ENCODE measurements at regions not wholly inside any gene's neighbourhood (a gene's known extent, or its start where the extent isn't known, plus 50 kb on each side); places are given as distances from the start of the nearest gene placed in this dataset.
A peak's percentile ranks its signal among the peaks of the same experiment; 100 is the strongest.

DNA sequence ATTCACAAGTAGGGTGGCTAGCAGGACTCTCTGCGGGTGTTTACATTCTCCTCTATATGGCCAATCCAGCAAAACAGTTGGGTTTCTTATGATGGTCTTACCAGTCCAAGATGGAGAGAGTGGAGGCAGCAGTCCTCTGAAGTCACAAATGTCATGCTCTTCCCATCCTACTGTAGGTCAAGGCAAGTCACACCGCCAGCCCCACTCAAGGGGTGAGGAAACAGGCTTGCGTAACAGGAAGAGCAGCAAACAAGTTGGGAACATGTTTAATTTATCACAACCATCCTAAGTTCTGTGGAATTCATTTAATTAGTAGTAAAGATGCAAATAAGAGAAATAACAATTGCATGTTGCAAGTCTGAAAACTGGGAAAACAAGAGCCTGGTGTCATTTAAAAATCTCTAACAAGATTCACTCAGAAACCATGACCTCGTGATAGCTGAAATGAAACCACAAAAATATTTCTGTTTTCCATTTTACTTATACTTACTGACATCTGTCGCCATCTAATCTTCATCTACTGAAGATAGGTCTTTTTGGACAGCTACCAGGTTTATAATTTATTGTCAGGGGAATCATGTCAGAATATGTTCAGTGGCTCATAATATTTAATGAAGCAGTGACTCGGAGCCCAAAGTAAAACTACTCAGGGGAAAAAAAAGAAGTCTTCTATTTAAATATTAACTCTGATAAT is 349.1 kb upstream of the FMN2 start:
- in situ Hi-C loops (cut with HindIII; ENCODE audit: low pct_unique_long_range_greater_than_20kb, low sequenced_read_pairs), result no loop called here
- DNase-seq (ENCODE audit: low read depth), result no peak

DNA sequence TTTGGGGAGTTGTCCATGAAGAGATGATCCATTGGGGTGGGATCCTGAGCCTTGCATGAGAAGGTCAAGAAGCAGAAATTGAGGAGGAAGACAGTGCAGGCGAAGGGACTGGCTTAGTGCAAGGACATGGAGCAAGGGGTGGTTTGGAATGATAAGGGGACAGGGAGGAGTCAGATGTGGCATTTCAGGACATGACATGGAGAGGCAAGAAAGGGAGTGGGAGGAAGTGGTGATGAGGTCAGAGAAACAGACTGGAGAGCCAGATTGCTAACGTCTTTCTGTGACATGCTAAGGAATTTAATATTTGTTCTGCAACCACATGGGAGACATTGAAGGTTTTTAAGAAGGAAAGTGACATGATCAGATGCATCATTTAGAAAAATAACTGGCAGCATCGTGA is 346.8 kb upstream of the FMN2 start:
- in situ Hi-C loops (cut with HindIII; ENCODE audit: low pct_unique_long_range_greater_than_20kb, low sequenced_read_pairs), result no loop called here
- DNase-seq (ENCODE audit: low read depth), result no peak

DNA sequence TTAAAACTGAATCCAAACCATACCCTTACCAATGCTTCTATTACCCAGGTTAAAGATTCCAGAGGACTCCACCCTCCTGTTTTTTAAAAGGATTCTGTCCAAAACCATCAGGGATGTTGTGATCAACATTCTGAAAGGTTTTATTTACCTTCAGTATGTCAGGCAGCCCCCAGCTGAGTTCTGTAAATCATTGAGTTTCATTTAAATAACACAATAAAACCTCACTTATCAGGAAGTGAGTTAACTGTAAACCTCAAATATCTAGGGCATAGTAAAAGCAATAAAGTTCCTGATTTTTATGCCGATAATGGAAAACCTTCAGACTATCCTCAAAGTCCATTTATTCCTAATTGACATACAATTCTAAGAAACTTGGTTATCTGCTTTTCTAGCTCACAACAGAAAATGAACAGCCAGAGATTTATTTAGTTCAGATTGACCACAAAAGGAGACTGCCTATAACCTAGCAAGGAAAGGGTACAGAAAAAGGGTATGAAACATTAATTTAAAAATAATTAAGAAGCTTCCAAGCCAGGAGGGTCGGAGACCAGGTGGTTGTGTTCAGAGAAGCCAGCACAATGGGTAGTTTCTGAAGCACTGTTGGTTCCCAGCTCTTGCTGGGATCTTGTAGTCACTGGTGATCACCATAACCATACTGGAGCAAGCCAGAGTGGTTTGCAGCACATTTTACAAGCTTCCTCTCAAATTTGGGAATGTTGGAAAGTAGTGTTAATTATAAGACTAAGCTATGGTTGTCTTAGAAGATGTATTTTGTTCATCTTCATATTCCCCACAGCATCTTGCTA is 336.4 kb upstream of the FMN2 start:
- in situ Hi-C loops (cut with HindIII; ENCODE audit: low pct_unique_long_range_greater_than_20kb, low sequenced_read_pairs), result no loop called here
- DNase-seq (ENCODE audit: low read depth), result no peak

DNA sequence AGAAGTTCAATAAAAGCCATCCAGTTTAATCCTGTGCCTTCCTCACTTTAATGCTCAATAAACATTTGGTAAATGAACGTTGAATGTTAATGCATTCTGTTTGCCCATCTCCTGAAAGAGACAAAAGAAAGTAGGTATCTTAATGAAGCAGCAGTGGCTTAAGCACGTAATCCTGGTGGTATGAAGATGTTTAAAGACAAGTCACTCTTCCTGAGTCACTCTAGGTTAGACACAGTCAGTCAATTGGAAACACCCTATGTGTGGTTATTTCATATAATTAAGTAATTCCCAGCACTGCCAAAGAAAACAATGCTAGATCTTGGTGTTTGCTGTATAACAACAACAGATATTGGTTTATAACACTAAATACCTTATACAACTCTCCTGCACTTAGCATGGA is 334.0 kb upstream of the FMN2 start:
- in situ Hi-C loops (cut with HindIII; ENCODE audit: low pct_unique_long_range_greater_than_20kb, low sequenced_read_pairs), result no loop called here
- DNase-seq (ENCODE audit: low read depth), result peak; percentile 61

DNA sequence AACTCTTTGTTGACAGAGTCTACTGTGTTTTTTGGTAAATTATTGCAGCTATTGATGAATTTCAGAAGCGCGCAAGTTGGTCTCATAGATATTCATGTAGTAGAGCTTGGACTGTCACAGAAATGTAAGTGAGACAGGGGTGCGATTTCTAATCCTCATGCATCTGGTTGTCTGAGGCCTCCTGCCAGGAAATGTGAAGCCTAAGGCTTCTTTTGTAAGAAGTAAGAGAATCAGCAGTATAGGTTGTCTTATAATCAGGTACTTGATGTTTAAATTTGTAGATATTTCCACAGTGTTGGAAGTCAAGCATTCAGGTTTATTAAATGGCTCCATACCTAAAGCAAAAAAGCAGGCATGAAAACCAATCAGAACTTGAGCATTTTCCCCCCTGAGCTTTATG is 332.9 kb upstream of the FMN2 start:
- in situ Hi-C loops (cut with HindIII; ENCODE audit: low pct_unique_long_range_greater_than_20kb, low sequenced_read_pairs), result no loop called here

DNA sequence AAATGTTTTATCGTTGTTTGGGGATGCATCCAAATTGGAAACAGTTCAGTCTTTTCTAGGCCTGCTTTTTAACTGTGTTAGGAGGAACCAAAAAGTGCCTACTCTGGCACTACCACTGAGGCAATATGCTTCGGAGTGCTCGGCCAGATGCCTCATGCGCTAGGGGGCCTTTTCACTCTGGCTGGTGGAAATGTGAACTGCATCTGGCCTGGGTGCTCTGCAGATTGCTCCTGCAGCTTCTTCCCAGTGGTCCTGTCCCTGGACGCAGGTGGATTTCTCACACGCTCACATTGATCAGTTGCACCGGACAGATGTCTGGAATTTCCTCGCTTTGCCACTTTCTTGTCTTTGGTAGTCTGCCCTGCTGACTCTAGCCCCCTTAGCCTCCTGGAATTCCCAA is 330.2 kb upstream of the FMN2 start:
- no peak for DNase-seq (ENCODE audit: low read depth)
- in situ Hi-C loops (cut with HindIII; ENCODE audit: low pct_unique_long_range_greater_than_20kb, low sequenced_read_pairs), result no loop called here

More for the DNA sequence above, 332.9 kb upstream of the FMN2 start:
- DNase-seq (ENCODE audit: low read depth), result no peak

DNA sequence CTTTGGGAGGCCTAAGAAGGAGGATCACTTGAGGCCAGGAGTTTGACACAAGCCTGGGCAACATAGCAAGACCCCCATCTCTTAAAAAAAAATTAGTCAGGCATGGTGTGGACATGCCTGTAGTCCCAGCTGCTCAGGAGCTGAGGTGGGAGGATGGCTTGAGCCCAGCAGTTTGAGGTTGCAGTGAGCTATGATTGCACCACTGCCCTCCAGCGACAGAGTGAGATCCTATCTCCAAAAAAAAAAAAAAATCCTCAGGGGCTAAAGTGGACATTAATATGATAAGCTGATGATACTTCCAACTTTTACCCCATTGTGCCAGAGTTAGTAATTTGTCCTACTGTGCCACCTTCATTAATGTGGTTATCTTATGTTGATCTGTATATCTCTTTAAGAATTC is 327.8 kb upstream of the FMN2 start:
- in situ Hi-C loops (cut with HindIII; ENCODE audit: low pct_unique_long_range_greater_than_20kb, low sequenced_read_pairs), result no loop called here
- no peak for DNase-seq (ENCODE audit: low read depth)

DNA sequence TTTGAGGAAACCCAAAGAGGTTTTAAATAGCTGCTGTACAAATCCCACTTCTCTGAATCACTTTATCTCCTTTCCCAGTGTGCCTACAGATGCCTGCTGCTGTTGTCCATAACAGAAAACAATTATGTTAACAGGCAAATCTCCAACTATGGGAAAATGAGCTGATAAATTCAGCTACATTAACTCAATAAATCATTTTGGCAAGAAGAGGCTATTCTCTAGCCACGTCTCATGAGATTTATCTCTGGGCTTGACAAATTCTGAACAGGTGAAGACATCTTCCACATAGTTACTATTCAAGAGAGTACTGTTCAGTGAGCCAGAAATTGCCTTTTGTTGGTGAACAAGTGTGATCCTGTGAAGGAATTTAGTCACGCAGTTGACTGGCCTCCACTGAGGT is 327.1 kb upstream of the FMN2 start:
- in situ Hi-C loops (cut with HindIII; ENCODE audit: low pct_unique_long_range_greater_than_20kb, low sequenced_read_pairs), result no loop called here
- DNase-seq (ENCODE audit: low read depth), result no peak

DNA sequence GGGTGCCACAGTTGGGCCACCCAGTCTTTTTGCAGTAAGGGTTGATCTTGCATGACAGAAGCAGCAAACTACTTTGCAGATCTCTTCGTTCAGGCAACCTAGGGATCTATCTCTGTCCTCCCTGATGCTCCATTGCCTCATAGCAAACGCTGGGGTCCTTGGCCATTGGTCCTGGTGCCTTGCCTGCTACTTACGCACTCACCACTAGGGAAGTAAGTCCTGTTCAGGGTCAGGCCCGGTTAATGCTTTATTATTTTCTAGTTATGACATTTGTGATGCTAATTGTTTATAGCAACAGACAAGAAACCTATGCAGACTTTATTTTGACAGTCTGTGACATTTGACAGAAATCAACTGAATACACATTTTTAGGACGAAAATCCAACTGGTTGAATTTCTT is 326.5 kb upstream of the FMN2 start:
- in situ Hi-C loops (cut with HindIII; ENCODE audit: low pct_unique_long_range_greater_than_20kb, low sequenced_read_pairs), result no loop called here
- no peak for DNase-seq (ENCODE audit: low read depth)

DNA sequence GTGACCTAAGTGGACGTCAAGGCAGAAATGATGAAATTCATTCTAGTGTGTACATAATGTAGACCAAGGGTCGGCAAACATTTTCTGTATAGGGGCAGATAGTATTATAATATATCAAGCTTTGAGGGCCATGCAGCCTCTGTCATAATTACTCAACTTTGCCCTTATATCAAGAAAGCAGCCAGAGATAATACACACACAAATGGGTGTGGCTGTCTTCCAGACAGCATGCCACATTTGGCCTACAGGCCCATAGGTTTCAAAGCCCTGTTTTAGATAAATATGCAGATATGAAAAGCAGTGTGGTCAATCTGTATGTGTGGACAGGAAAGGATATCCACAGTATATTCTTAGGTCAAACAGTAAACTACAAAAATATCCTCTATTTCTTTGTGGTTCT is 320.1 kb upstream of the FMN2 start:
- in situ Hi-C loops (cut with HindIII; ENCODE audit: low pct_unique_long_range_greater_than_20kb, low sequenced_read_pairs), result no loop called here
- DNase-seq (ENCODE audit: low read depth), result no peak

DNA sequence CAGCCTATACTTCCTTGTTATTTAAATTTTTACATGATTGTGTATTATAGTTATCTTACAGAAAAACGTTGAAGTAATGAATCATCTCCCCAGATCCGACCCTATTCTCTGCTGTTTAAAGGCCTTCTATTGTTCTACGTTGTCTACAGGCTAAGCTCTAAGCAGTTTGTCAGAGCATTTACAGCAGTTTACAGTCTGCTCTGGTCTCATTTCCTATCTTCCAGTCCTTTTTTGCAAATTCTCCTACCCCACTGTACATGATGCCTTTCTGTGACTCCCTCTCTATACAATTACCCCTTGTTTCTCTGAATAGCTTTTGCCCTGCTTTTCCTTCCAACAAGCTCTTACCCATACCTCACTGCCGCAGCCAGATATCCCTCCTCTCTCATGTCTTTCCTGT is 319.2 kb upstream of the FMN2 start:
- DNase-seq (ENCODE audit: low read depth), result no peak
- in situ Hi-C loops (cut with HindIII; ENCODE audit: low pct_unique_long_range_greater_than_20kb, low sequenced_read_pairs), result no loop called here

DNA sequence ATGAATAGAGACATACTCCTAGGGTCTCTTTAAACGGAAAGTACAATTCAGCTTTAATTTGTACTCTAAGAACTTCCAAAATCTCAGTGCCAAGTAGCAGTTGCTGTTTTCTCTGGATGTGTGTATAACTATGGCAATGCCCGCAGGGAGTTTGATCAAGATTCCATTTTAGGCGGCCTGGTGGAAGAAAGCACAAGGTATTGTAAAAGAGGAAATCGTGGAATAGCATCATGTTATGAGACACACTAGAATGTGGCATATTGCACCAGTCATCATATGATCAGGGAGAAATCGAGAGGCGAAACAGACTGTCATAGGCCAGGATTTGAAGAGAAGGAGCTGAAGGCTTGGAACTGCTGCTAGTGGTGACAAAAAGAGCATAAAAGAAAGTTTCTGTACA is 316.2 kb upstream of the FMN2 start:
- in situ Hi-C loops (cut with HindIII; ENCODE audit: low pct_unique_long_range_greater_than_20kb, low sequenced_read_pairs), result no loop called here
- no peak for DNase-seq (ENCODE audit: low read depth)

DNA sequence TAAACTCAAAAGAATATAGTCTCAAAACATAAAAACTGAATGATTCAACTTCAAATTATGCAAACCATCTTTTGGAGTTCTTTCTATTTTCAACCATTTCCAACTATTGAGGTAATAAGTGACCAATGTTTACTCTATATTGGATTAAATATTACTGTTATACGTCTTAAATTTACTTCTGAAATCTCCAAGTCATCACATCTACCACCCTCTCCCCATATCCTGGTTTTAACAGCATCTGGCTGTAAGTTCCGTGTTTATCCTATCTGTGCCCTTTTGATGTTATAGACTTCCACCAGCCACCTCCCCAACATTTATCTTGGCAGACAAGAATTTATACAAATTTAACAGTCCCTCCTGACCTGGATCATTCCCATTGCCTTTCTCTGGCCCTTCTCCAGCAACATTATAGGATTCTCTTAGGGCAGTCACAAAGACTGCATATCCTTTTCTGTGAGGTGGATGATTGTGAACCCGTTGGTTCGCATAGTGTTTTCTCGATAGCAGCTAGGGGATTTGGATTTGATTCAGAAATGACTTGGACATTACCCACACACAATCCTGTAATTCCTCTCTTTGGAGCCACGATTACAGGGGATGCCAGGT is 313.4 kb upstream of the FMN2 start:
- DNase-seq (ENCODE audit: low read depth), result no peak
- in situ Hi-C loops (cut with HindIII; ENCODE audit: low pct_unique_long_range_greater_than_20kb, low sequenced_read_pairs), result no loop called here

DNA sequence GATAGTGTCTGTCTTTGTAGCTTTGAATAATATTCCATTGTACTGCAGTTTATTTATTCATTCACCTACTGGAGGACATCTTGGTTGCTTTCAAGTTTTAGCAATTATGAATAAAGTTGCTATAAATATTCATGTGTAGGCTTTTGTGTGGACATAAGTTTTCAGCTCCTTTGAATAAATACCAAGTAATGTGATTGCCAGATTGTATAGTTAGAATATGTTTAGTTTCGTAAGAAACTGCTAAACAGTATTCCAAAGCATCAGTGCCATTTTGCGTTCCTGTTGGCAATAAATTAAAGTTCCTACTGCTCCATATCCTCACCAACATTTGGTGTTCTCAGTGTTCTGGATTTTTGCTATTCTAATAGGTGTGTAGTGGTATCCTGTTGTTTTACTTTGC is 311.7 kb upstream of the FMN2 start:
- in situ Hi-C loops (cut with HindIII; ENCODE audit: low pct_unique_long_range_greater_than_20kb, low sequenced_read_pairs), result no loop called here
- DNase-seq (ENCODE audit: low read depth), result no peak

DNA sequence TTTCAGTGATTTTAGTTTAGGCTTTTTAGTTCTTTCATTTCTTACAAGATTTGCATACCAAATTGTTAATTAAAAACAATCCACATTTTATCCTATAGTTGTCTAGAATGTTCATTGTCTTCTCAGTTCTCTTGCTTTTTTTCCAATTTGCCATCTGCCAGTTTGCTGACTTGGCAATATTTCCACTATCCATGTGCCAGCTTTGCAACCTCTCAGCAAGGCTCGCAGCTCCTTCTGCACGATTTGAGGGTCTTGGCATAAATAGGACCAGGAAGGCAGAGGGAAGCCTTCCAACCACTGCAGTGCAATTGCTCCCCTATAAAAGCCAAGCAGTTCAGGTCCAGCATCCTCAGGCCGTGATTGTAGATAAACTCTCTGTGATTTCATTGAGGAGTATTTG is 306.8 kb upstream of the FMN2 start:
- in situ Hi-C loops (cut with HindIII; ENCODE audit: low pct_unique_long_range_greater_than_20kb, low sequenced_read_pairs), result no loop called here
- no peak for DNase-seq (ENCODE audit: low read depth)

DNA sequence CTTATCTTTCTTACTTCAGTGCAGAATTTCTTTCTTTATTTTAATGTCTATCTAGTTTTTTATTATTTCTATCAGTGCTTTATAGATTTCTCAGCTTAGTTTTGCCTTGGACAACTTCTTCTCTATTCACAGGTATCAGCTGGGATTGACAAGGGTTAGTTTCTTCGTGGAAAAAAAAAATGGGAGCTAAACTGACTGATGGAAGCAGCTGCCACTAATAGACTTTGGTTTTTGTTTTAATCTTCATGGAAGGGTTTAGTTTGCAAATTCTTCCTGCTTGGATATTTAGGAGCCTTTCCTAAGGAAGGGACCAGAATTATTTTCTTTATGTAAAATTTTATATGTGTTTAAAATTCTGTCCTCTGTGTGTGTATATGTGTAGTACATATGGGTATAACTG is 306.1 kb upstream of the FMN2 start:
- in situ Hi-C loops (cut with HindIII; ENCODE audit: low pct_unique_long_range_greater_than_20kb, low sequenced_read_pairs), result no loop called here
- DNase-seq (ENCODE audit: low read depth), result no peak

DNA sequence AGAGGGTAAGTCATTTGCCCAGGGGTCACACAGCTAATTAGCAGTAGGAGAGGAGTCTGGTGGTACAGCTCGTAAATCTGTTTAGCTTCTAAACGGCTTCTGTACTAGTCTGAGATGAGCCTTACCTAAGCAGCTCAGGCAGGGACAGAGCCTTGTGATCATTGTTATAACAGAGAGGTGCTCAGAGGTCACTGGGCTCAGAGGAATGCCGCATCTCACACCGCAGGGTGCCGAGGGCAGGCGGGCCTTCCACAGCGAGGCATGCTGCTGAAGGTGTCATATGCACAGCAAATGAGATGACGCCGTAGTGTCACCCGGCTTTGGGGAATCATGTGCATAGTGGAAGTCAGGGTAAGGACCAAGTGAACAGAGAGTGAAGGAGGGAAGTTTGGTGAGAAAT is 305.2 kb upstream of the FMN2 start:
- in situ Hi-C loops (cut with HindIII; ENCODE audit: low pct_unique_long_range_greater_than_20kb, low sequenced_read_pairs), result no loop called here
- DNase-seq (ENCODE audit: low read depth), result no peak

DNA sequence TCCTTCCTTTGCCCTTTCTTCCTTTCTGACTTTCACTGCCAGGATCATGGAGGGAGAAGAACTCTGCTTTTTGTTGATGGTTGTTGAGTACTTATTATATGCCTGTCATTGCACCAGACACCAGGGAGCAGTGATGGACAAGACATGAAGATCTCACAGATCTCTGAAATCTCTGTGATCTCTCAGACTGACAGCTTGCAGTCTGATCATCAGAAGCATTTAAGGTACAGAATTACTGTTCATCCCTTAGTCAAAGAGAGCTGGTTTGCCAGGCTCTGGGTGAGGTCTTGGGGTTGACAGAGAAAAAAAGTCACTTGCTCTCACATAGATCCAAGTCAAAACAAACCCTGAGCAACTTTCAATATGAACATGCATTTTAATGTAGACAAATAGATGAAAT is 299.5 kb upstream of the FMN2 start:
- no peak for DNase-seq (ENCODE audit: low read depth)
- in situ Hi-C loops (cut with HindIII; ENCODE audit: low pct_unique_long_range_greater_than_20kb, low sequenced_read_pairs), result no loop called here

DNA sequence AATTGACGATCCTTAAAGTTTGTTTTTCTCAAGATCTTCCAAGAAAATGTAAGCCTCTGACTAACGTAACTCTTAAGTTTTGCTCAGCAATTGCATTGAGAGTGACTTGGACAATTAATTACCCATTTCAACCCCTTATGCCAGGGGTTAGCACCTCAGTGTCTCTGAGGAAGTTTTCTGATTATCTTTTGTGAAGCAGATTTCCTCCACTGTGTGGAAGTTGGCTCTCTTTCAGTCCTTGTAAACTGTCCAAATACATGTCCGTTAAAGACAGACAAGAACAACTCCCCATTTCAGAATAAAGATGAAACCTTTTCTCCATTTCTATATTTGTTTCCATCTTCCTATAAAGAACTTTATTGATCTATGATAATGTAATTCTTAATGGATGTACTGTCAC is 296.4 kb upstream of the FMN2 start:
- no peak for DNase-seq (ENCODE audit: low read depth)
- in situ Hi-C loops (cut with HindIII; ENCODE audit: low pct_unique_long_range_greater_than_20kb, low sequenced_read_pairs), result no loop called here

DNA sequence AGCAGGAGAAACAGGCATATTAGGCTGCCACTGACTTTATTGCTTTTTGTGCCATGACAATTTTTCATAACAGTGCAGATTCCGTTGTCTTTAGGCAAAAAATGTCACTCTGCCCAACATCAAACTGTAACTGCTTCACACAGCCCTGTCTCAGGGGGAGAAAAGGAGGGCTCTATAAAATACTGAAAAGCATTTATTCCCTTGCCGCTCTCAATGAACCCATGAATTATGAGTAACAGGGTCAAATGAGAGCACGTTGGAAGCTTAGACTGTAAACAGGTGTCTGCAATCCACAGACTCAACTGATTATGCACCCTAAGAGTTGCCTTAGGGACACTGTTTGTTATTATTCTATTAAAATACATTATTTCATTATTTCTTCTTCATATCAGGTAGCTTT is 292.1 kb upstream of the FMN2 start:
- in situ Hi-C loops (cut with HindIII; ENCODE audit: low pct_unique_long_range_greater_than_20kb, low sequenced_read_pairs), result no loop called here
- DNase-seq (ENCODE audit: low read depth), result no peak

Measured in Caki2 (cell line).